HG03196 (cell line): ENCODE measurements at regions not wholly inside any gene's neighbourhood (a gene's known extent, or its start where the extent isn't known, plus 50 kb on each side); places are given as distances from the start of the nearest gene placed in this dataset.

Source experiments
- ATAC-seq: cut with Tn5 transposase; IDR thresholded peaks from one replicate; pipeline ENCODE4 v1.9.1; 2021; ENCODE audit not compliant: unreplicated experiment

DNA sequence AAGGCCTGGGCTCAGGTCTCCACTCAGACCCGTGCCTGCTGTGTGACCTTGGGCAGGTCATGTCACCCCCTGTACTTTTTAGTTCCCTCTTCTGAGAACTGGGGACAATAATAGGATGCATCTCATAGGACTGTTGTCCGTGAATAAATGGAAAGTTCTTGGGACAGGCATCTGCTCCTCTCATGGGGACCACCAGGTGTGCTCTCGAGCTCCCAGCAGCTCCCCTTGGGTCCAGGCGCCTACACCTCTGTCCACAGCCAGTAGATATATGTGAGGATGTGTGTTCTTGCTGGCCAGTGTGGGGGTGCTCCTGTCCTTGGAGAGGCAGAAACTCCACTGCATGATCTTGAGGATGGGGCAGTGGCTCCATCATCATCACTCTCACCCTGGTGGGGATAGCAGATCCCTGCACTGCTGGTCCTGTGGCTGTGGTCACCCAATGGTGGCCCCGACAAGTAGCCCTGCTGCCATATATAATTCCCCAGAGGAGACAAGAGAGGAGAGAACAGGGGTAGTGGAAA, 257.6 kb upstream of the TLE3 start:
- no peak for ATAC-seq

DNA sequence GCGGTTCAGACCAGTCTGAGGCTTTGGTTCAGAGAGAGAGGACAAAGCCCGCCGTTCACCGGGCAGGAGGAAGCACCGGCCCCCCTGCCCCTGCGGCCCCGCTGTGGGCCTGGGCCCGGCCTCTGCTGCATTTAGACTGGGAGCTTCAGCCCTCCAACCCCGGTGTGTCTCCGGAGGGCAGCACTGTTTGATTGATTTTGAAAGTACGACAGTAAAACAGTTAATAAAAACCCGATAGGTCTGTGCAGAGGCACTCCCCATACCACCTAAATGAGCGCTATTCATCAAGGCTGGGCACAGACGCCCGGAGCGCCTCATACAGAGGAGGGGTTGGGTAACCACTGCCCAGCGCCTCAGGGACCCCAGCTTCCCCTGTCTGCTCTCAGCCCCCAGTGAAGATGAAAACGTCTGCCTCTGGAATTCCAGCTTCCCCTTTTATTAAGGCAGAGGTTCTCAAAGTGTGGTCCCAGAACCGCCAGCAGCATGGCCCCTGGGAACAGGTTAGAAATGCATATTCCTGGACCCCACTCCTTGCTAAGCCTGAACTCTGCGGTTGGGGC, 256.7 kb upstream of the TLE3 start:
- no peak for ATAC-seq

DNA sequence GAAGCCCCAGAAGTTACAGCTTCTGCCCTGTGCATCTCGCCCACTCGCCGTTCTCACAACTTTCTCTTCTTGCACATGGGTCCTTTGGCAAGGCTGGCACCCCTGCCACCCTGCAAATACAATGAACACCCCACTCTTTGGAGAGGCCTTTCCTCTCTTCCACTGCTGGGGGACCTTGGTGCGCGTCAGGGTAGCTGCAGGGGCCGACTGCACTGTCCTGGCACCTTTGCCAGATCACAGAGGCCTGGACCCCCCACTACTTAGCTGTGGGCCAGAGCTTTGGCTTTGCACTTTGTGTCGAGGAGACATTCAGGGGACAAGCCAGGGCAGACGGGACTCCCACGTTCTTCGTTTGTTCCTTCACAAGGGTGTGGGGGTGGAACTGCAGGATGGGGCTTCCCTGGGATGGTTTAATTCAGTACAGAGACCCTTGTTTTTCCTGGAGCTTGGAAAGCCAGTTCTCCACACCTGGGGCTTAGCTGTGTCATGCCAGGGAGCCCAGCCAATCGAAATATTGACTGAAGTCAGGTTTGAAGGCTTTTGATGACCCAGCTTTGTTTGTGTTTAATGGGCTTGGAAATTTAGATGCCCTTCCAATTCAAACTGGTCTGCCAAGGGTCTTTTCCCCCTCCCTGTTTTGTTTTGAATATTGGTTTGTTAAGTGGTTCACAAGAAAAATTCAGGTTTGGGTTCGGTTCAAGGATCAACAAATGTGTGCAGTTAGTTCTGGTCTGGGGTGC, 256.1 kb upstream of the TLE3 start:
- ATAC-seq = no peak

DNA sequence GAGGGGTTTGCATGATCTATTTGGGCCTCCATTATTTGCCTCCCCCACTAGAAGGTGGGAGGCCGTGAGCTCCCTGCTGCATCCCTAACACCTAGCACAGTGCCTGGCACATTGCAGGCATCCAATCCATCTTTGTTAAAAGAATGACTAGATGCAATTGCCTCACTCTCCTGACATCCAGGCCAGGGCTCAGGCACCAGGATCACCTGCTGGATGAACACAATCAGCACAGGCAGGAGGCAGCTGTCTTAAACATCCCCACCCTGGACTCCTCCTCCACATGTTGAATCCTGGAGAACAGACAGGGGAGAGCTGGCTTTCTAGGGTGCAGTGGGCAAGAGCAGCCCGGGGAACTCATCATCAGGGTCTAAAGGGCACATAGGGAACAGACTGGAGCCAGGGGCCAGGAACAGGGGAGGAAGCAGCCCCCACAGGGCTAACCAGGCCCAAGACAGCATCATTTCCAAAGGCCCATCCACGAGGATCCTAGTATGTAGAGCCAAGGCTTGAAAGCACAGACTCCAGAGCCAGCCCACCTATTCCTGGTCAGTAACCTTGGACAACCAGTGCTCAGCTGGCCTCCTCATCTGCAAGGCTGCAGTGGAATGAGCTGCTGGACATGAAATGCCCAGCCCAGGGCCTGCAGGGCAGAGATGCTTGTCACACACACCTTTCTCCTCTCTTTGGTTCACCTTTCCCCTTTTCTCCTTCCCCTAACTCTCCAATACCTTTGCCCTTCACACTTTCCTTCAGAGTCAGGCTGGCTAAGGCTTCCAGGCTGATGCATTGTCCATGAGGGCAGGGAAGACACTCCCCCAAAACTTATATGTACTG, 254.4 kb upstream of the TLE3 start:
- ATAC-seq = no peak

DNA sequence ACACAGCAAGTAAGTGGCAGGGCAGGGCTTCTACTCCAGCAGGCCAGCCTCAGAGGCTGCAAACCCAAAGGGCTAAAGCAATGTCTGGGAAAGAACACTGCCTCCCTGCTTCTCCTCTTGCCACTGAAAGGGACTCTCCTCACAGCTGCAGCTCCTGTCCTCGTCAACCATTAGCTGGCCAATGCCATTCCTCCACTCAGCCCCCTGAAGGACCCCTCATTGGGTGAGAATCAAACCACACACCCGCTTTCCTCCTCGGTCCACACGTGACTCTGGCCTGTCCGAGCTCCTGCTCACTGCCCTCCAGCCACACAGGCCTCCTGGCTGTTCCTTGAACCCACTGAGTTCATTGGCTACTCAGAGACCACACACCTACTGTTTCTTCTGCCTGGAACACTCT, 253.7 kb upstream of the TLE3 start:
- no peak for ATAC-seq

DNA sequence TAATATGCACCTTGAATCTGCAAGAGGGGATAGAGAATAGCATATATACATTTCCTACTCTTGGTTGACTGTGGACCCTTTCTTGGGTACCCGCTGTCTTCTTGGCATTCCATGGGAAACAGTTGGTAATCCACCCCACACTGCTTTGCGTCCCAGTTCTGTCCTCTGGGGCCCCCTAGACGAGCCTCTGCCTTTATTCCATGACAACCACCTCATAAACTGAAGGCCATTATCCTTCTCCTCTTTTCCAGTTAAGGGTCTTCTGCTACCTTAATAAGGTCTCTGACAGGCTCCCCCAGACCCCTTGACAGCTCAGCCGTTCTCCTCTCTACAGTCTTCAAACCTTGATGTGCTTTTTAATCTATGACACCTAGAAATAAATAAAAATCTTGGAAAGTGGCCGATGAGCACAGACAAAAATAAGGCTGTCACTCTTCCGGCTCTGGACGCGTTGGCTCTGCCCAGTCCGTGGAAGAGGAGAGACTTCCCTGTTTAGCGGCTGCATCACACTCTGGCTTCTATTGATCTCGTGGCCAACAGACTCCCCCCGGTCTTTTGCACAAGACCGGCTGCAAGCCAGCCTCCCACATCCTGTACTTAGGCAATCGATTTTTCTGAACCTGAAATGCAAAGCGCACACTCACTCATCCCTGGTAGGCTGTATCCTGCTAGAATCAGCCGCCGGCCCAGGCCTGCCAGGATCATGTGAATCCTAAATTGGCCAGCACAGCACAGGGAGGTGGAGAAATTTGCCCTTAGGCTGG, 251.0 kb upstream of the TLE3 start:
- ATAC-seq = no peak

DNA sequence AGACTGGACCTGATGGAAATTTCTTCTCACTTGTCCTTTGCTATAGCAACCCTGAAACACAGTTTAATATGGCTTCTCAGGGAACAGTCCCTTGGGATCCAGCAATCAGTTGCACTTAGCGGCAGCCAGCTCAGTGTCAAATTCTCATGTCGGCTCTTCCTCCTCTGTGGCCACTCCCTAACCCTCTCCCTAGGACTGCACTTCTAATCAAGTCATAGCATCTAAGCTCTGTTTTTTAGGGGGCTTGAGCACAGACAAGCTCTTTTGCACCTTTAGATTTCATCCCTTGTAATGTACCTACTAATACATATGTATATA, 250.5 kb upstream of the TLE3 start:
- ATAC-seq = no peak

DNA sequence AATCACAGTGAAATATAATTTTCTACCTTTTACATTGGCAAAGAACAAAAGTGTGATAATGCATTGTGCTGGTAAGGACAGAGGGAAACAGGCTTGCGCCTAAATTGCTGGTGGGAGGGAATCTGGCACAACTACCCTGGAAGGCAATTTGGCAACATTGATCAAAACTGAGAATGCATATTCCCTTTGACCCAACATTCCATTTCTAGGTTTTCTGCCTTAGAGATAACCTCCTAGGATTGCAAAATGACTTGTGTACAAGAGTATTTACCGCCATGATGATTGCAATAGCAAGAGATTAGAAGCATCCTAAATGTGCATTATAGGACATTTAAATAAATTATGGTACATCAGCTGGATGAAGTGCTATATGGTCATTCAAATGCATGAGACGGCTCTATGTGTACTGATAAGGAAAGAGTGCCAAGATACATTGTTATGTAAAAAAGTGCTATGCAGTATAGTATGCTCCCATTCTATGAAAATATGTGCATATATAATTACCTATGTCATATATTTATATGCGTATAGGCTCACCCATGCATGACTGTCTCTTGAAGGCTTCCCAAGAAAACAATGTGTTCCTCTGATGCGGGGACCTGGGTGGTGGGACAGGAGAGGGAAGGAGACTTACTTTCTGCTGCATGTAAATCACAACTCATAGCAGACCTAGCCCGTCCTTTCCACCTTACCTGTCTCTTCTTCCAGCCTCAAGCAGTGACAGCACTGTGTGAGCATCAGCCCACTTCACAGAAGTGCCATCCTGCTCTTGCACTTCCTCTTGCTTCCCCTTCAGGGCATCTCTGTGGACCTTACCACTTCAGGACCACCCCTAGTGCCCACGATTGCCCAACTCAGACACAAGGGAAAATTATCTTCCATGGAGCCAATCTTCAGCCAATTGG, 249.9 kb upstream of the TLE3 start:
- ATAC-seq = no peak

DNA sequence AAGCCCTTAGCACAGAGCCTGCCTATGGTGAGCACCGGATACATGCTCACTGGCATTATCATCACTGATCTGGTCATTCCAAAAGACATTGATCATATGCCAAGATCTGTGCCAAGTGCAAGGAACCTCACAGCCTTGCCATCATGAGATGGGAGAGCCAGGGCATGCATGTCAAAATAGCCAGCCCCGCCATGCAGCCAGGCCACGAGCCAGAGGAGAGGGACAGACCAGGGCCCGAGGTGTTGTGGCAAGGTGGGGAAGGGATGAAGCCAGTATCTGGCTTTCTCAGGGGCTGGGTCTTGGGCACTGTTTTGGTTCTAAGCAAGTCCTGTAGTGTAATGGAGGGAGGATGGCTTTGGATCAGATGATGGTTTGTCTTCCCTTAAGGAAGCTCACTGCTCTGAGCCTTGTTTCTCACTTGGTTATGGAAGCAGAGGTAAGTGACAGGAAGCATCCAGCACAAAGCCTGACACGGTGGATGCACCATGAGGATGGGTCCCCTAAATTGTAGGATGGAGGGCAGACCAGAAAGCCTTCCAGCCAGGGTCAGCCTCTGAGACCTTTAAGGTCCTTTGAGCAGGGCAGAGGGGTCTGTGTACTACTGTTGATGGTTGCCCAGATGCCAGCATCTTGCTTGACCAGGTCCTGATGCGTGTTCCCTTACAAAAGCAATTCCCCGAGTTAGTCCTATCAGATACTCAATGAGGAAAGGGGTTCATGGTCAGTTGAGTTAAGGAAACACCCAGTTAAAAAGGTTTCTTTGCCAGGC, 247.7 kb upstream of the TLE3 start:
- no peak for ATAC-seq

DNA sequence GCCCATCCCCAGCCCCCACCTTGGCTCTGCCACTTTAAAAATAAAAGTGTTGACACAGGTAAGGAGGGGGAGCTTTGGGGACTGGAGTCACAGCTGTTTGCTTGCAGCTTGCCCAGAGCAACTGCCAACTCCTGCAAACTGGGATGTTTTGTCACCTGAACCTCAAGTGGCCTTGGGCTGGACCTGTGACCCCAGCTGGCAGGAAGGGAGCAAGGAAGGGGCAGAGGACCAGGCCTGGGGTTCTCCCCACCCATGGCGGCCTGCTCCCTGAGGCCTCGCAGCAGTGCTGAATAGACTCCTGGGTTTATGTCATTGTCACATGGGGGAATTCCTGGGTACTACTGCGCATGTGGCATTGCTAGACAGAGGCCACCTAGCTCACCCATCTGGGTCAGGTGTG, 246.9 kb upstream of the TLE3 start:
- ATAC-seq = no peak

DNA sequence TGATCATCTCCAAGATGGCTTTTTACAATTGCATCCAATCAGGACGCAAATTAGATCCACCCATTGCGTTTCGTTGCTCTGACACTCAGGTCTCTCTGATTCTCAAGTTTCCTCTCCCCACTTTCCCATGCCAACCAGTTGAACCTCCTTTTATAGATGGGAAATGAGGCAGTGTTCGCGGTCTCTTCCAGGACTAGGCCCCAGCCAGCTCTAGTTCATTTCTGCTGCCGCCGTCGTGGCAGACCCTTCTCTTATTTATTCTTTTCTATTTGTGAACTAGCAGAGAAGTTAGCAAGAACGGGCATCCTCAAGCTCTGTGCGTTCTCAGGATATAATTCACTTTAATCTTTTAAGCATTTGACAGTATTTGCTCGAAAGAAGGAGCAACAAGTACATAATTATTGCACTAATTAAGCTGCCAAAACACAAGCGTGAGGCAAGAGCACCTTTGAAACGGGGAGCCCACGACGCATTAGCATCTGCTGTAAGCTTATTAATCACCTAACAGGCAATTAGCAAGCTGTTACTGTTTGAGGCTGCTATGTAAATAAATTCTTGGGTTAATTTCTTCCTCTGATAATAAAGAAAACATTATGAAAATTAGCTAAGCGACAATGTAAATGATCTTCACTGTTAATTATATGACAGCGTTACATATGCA, 246.4 kb upstream of the TLE3 start:
- no peak for ATAC-seq

DNA sequence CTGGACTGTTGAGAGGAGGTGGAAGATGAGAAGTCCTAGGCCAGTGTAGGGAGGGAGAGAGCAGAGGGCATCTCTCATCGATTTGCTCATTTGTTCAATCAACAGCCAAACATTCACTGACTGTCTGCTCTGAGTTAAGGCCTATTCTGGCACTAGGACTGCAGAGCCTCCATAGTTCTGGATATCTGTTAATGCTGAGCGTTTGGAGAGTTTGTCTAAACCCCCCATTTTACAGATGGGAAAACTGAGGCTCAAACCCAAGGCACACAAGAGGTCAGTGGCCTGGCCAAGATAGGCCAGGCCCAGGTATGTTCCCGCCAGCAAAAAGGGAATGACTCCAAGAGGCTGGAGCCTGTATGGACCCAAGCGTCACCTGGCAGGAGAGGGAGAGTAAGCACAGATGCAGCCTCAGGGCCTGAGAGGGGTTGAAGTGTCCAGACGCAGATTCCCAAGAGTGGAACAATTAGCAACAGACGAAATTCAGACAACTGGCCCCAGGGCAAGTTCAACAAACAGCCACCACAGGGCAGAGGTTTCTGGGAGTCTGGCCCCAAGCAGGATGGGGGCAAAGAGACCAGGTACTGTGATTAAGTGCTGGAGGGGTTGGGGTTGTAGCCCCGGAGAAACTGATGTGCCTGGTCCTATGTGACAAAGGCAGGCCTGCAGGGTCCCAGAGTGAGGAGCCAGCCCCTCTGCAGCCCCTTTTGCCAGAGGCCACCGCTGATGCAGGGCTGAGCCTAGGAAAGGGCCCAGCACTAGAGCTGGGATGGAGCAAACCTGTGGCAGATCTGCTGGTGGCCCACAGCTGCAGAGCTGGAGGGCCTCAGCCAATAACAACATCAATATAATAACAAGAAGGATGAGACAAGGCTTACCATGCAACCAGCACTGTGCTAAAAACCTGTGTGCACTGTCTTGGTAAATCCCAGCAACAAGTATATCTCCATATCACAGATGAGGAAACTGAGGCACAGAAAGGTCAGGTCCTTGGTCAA, 245.1 kb upstream of the TLE3 start:
- no peak for ATAC-seq

DNA sequence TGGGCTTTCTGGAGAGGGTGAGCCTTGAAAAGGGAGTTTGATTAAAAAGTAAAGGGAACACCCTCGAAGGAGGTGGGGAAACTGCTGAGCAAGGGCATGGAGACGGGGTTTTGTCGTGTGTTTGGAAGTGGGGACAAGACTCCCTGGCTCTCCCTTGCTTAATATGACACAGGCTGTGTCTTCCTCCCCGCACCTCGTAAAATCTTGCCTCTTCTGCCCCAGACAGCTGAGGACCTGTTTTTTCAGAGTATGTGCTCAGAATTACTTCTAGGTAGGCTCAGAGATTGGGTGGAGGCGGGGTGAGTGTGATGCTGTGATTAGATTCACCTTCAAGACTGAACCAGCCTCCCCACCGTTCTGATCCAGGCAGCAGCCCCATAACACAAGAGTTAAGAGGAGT, 244.4 kb upstream of the TLE3 start:
- no peak for ATAC-seq

DNA sequence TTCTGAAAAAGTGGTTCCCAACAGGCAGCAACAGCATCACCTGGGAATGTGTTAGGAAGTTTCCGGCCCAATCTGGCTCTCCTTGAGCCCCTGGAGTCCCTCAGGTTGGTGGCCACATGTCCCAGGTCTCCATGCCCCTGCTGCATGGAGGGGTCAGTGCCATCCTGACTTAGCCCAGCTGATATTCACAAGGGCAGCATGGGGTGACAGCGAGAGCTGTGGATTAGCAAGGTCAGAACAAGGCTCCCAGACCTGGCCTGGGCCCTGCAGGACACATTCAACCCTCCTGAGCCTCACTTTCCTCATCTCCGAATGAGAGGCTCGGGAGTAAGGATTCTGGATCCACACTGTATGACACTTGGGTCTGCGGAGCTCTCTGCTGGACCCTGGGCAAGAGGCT, 243.8 kb upstream of the TLE3 start:
- no peak for ATAC-seq

DNA sequence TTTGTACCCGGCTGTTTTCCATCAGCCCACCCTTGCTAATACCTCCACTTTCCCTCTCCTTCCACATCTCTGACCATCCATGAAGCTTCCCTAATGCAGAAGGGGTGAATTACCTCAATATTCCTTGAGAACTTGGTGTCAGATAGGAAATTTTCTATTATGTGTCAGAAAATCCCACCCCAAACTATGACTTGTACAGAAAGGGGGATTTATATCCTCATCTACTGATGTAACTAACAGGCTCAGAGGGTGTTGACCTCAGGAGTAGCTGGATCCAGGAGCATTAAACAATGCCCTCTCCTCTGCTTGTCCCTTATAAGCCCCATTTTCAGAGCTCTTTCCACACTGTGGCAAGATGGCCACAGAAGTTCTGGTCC, 242.8 kb upstream of the TLE3 start:
- no peak for ATAC-seq

DNA sequence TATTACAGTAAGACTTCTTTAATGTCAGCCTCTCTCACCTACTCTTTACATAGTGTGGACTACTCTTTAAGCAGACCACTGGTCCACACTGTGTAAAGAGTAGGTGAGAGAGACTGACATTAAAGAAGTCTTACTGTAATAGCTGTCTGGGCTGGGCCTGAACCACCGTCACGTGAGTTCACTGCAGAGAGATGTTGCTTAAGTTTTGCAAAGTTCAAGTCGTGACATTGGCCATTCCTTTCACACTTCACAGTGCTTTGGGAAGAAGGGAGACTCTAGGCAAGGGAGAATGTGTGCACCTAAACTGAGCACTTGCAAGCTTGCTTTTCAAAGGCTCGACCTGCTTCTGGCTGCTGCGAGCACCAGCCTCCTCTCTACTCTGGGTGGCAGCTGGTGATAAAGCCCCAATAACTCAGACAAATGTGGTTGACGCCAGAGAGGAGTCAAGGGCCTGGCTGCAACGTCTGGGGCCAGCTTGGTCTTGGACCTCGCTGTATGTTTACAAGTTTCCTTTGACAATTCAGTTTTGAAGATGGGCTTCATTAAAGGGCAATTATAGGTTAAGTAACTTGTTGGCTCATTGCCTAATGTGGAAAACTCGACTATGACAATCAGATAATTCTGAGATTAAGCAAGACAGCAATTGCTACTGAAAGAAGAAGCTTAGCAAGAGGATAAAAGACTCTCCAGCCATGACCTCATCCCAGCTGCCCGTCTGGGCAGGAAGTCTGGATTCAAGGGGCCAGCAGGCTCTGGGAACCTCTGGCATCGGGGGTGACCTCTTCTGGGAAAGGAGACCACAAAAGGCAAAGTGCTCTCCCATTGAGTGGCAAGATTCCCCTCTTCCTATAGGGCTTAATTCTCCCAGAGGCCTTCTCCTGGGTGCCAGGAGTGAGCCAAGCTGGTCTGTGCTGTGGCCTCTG, 242.1 kb upstream of the TLE3 start:
- ATAC-seq = no peak
